ENCODE measurements at regions not wholly inside any gene's neighbourhood (a gene's known extent, or its start where the extent isn't known, plus 50 kb on each side); places are given as distances from the start of the nearest gene placed in this dataset.

- TF ChIP-seq CSRNP3 (CRISPR knock-in tag; IDR thresholded peaks at IDR 0.05) (no peak), ZFP30 (CRISPR knock-in tag; IDR thresholded peaks at IDR 0.05) (no peak), ZNF8 (CRISPR knock-in tag; IDR thresholded peaks at IDR 0.05) (no peak)
These were observed 217.0 kb downstream of the C1D start for GRCh38 chr2:67845621-67846369.
